Subcutaneous abdominal adipose tissue (tissue), 5 donors: ENCODE measurements at regions not wholly inside any gene's neighbourhood (a gene's known extent, or its start where the extent isn't known, plus 50 kb on each side); places are given as distances from the start of the nearest gene placed in this dataset.
A peak's percentile ranks its signal among the peaks of the same experiment; 100 is the strongest.

ENCODE experiments used
- H3K27ac ChIP-seq: one replicate; pipeline ENCODE4 v1.7.0; 2013; ENCODE audit warnings: low read depth, mild to moderate bottlenecking, inconsistent platforms, low read length, moderate library complexity
- H3K27me3 ChIP-seq, 5 donors: one replicate each; pipeline ENCODE4 v1.7.0; 2013; ENCODE audit warnings: low read length in 5 of 5, inconsistent platforms in 1 of 5; ENCODE audit not compliant: control insufficient read depth in 5 of 5, insufficient read depth in 4 of 5
- H3K36me3 ChIP-seq, 5 donors: one replicate each; pipeline ENCODE4 v1.7.0; 2013; ENCODE audit warnings: low read length in 5 of 5; ENCODE audit not compliant: control insufficient read depth in 5 of 5, insufficient read depth in 5 of 5
- H3K4me1 ChIP-seq, 5 donors: one replicate each; pipeline ENCODE4 v1.7.0; 2013; ENCODE audit warnings: low read length in 5 of 5, mild to moderate bottlenecking in 3 of 5, moderate library complexity in 1 of 5; ENCODE audit not compliant: control insufficient read depth in 5 of 5, insufficient read depth in 5 of 5
- H3K4me3 ChIP-seq, 5 donors: one replicate each; pipeline ENCODE4 v1.7.0; 2013; ENCODE audit warnings: low read length in 5 of 5, low read depth in 1 of 5
- H3K9ac ChIP-seq, 5 donors: one replicate each; pipeline ENCODE4 v1.7.0; 2013; ENCODE audit warnings: low read length in 5 of 5, mild to moderate bottlenecking in 4 of 5, moderate library complexity in 3 of 5
- H3K9me3 ChIP-seq, 5 donors: one replicate each; pipeline ENCODE4 v1.7.0; 2013; ENCODE audit warnings: low read length in 5 of 5; ENCODE audit not compliant: control insufficient read depth in 5 of 5
- donor health status: healthy.
- donor health status: healthy.
- donor health status: healthy.
- donor health status: healthy.
- donor health status: healthy.

DNA sequence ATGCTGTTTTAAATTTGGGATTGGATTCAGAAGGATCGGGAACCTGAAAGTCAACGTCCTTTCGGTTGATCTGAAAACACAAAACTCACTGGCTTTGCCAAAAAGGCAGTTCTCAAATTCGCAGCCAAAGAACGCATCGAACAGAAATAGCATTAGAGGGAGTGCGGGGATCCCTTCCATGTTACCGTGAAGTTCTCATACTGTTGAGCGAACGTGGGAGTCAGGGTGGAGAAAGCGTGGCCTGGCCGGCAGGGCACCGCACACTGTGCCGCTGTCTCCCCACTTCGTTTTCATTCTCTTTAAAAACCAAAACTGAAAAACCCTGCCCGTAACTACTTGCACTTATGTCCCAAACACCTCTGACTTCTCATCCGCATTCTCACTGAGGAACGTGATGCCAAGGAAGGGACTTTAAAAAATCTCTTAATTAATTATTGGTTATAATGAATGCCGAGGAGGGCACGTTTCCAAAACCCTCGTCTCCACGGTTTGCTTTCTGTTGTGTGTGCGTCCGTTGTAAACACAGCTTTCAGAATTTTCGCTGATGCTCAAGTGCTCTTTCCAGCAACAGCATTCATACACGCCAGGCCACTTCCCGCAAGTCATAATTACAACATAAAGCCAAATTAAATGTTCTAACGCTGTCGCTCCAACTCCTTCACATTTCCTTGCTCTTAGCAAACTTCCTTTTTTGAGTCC, 60.9 kb upstream of the TWIST2 start:
- H3K4me1 ChIP-seq = peaks cover 2 to 29% (median 11%) of the 10 kb centered on the region in 5 donors
- no peaks in the 10 kb centered on the region for H3K36me3 ChIP-seq
- peak overlapping the region; percentile 83 for H3K27ac ChIP-seq
- H3K9ac ChIP-seq = peak overlapping the region in 4 of 5 donors; percentile 7 to 44 (median 14)
- peak overlapping the region; percentile 22 to 53 (median 41) for H3K4me3 ChIP-seq
- no peaks in the 10 kb centered on the region for H3K9me3 ChIP-seq
- H3K27me3 ChIP-seq = peaks cover 0 to 3% (median 0%) of the 10 kb centered on the region in 5 donors

GRCh38 chr2:238787501-238787900, 60.4 kb upstream of the TWIST2 start:
- H3K9ac ChIP-seq = peak overlapping the region in 2 of 5 donors; percentile 21 to 44
- H3K36me3 ChIP-seq = no peaks in the 10 kb centered on the region
- peak overlapping the region in 4 of 5 donors; percentile 2 to 53 (median 24) for H3K4me3 ChIP-seq
- peaks cover 2 to 29% (median 11%) of the 10 kb centered on the region in 5 donors for H3K4me1 ChIP-seq
- H3K27me3 ChIP-seq = peaks cover 0 to 3% (median 0%) of the 10 kb centered on the region in 5 donors
- H3K9me3 ChIP-seq = no peaks in the 10 kb centered on the region
- H3K27ac ChIP-seq = peak overlapping the region; percentile 83

DNA sequence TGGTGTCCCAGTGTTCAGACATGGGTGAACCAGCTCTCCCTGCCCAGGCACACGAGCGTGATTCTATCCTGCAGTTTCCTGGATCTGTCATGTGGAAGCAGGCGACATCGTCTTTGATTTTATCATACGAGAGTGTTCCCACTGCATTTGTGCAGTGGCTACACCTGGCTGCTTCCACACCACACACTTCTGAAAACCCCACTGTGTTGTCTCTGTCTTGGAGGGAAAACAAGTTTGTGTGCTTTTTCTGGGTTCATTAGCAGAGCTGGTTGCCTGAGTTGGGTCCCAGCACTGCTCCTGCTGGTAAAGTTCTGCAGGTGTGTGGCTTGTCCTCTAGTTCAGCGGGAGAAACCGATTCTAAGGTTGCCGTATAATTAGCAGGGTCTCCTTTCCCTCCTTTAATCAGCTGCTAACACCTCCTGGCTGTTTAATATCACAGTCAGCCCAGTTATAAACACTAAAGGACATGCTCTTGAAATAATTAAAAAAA, 58.5 kb upstream of the TWIST2 start:
- no peaks in the 10 kb centered on the region for H3K36me3 ChIP-seq
- H3K4me1 ChIP-seq = peaks cover 2 to 26% (median 8%) of the 10 kb centered on the region in 5 donors
- H3K9ac ChIP-seq = peak overlapping the region in 1 of 5 donors; percentile 26
- H3K27me3 ChIP-seq = peaks cover 0 to 3% (median 0%) of the 10 kb centered on the region in 5 donors
- peak overlapping the region in 2 of 5 donors; percentile 24 to 34 for H3K4me3 ChIP-seq
- peak overlapping the region; percentile 59 for H3K27ac ChIP-seq
- H3K9me3 ChIP-seq = no peaks in the 10 kb centered on the region

DNA sequence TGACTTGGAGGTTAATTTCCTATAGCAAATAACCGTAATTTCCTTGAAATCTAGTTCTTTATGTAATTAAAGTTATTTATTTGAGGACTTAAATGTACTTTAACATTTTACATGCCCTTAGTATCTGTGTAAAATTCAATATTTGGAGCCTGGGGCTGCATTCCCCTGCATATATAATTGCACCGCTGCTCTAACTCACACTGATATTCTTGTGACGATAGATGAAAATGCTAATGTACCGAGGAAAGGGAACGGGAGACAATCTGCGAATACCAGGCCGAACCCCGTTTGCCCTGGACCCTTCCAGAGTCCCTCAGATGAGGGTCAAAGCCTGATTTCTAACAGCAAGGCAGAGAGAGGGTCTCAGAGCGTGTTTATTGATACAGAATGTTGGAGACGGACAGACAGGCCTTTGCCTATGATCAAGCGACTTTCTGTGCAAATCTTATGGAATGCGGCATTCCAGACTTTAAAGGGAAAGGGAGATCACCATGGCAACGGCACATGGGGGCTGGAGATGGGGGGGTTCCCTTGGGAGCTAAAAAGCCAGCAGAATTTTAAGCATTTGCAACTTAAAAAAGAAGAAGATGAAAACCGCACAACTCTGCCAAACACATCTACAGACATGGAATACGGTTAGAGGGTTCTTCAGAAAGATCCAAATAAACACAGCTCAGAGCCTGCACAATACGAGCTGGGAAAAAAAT, 57.6 kb upstream of the TWIST2 start:
- H3K9me3 ChIP-seq = no peaks in the 10 kb centered on the region
- H3K27me3 ChIP-seq = peaks cover 0 to 3% (median 0%) of the 10 kb centered on the region in 5 donors
- H3K4me1 ChIP-seq = peaks cover 0 to 17% (median 2%) of the 10 kb centered on the region in 5 donors
- peak overlapping the region; percentile 59 for H3K27ac ChIP-seq
- H3K36me3 ChIP-seq = no peaks in the 10 kb centered on the region
- H3K9ac ChIP-seq = peak overlapping the region in 1 of 5 donors; percentile 53
- peak overlapping the region in 1 of 5 donors; percentile 38 for H3K4me3 ChIP-seq

DNA sequence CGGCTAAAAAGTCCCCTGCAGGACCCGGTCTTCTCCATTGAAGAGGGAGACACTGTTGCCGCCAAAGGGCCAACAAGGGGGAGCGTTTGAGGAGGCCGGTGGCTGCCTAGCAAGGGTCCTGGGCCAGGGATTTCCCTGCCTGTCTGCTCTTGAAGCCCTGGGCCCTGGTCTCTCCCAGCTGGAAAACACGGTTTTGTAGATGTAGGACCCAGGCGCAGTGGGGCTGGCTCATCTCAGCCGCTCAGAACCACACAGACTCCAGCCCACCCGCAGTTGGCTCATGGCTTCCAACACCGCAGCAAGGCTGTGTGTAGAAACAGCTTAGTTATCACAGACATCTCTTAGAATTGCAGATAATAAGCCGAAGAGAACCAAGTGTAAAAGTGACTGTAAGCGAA, 57.1 kb upstream of the TWIST2 start:
- peak overlapping the region; percentile 59 for H3K27ac ChIP-seq
- no peaks in the 10 kb centered on the region for H3K27me3 ChIP-seq
- no peak overlapping the region for H3K9ac ChIP-seq
- peak overlapping the region in 3 of 5 donors; percentile 1 to 19 (median 4) for H3K4me3 ChIP-seq
- H3K4me1 ChIP-seq = peaks cover 0 to 14% (median 2%) of the 10 kb centered on the region in 5 donors
- H3K9me3 ChIP-seq = no peaks in the 10 kb centered on the region
- no peaks in the 10 kb centered on the region for H3K36me3 ChIP-seq

DNA sequence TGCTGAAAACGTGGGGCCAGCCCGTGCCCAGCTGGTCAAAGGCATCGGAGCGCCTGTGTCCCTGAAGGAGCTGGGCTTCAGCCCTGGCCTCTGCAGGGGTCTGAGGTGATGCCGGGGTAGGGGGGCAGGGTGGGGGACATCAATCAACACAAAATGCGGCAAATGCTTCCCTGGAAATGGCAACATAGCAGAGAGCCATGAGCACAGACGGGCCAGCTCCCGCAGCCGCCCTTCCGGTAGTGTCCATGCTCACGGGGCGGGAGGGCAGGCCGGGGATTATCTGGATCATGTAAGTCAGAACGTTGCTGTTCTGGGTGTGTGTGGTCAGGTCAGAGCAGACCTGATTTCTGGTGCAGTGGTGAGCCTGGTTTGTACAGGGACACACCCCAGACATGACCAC, 56.5 kb upstream of the TWIST2 start:
- Histone ChIP-seq H3K4me3 (peak overlapping the region in 2 of 5 donors; percentile 1 to 19), H3K9ac (peak overlapping the region in 1 of 5 donors; percentile 44), H3K27ac (peak overlapping the region; percentile 59), H3K9me3 (no peaks in the 10 kb centered on the region), H3K36me3 (no peaks in the 10 kb centered on the region), H3K4me1 (peaks cover 0 to 9% (median 2%) of the 10 kb centered on the region in 5 donors), H3K27me3 (no peaks in the 10 kb centered on the region)

DNA sequence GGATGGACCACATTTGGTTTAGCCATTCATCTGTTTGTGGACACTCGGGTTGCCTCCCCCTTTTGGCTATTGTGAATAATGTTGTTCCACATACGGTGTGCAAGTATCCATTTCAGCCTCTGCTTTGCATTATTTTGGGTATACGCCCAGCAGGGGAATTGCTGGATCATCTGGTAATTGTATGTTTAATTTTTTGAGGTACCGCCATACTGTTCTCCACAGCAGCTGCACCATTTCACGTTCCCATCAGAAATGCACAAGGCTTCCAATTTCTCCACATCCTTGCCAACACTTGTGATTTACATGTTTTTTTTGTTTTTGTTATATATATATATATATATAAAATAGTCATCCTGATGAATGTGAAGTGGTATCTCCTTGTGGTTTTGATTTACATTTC, 54.6 kb upstream of the TWIST2 start:
- Histone ChIP-seq H3K27ac (no peak overlapping the region), H3K4me3 (no peak overlapping the region), H3K9me3 (no peaks in the 10 kb centered on the region), H3K27me3 (peaks cover 0 to 5% (median 3%) of the 10 kb centered on the region in 5 donors), H3K36me3 (no peaks in the 10 kb centered on the region), H3K4me1 (peaks cover 0 to 4% (median 0%) of the 10 kb centered on the region in 5 donors), H3K9ac (no peak overlapping the region)

DNA sequence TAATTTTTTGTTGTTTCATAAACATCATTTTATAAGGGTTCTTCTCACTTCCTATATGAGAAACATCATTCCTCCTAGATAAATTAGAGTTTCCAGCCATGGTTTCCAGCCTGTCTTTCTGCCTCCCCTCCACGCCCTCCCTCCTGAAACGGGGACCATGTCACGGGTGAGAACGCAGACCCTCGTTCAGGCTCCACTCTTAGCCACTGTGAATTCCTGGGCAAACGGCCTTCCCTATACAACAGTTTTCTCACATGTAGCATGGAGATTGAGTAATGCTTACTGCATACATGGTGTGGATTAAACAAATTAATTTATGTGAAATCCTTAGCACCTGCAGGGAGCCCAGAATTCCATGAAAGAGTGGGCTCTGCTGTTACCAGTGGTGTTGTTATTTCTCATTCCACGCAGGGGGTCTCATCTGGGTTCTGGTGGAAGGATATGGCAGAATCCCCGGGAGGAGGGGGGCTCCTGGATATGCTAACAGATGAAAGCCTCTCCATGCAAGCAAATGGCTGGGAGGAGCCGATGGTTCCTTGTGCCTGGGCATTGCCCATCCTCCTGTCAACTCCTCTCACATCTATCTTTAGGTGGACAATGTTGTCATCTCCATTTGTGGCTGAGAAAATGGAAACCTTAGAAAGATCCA, 54.0 kb upstream of the TWIST2 start:
- Histone ChIP-seq H3K9ac (no peak overlapping the region), H3K36me3 (no peaks in the 10 kb centered on the region), H3K4me1 (peaks cover 0 to 4% (median 0%) of the 10 kb centered on the region in 5 donors), H3K4me3 (no peak overlapping the region), H3K27me3 (peaks cover 0 to 5% (median 3%) of the 10 kb centered on the region in 5 donors), H3K27ac (no peak overlapping the region), H3K9me3 (no peaks in the 10 kb centered on the region)

DNA sequence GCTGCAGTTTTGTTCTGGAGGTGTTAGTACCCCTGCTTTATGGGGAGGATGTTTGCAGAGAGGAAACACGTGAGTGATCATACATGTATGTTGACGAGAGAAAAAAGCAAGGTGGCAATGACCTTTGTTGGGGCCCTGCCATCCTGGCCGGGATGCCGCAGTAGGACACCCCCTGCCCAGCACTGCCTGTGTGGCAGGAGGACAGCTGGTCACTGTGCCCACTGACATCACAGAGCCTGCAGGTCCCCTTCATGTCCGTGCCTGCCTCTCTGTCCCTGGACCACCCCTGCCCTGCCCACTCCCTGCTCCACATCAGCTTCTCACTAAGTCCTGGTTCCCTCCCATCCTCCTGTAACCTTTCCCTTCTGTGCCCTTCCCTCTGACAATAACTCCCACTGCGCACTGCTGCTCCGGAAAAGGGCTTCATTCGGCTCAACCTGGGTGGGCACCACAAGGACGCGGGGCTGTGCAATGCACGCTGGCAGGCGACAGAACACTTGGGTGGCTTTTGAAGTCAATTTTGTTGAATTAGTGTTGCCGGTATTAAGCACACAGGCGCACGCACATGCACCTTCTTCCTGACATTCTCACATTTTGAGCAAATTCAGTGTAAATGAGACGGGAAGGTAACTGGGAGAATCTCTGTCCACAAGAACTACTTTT, 51.5 kb upstream of the TWIST2 start:
- Histone ChIP-seq H3K4me1 (no peaks in the 10 kb centered on the region), H3K9me3 (no peaks in the 10 kb centered on the region), H3K27ac (no peak overlapping the region), H3K4me3 (no peak overlapping the region), H3K9ac (no peak overlapping the region), H3K36me3 (no peaks in the 10 kb centered on the region), H3K27me3 (peaks cover 0 to 7% (median 4%) of the 10 kb centered on the region in 5 donors)
